Motor neuron (in vitro differentiated cells): ENCODE measurements at regions not wholly inside any gene's neighbourhood (a gene's known extent, or its start where the extent isn't known, plus 50 kb on each side); places are given as distances from the start of the nearest gene placed in this dataset.
A peak's percentile ranks its signal among the peaks of the same experiment; 100 is the strongest.

Source experiments
- ATAC-seq, 8 experiments: fragments of 200-7000 bp; cut with Tn5 transposase; replicated peaks in 6 of 8; 2 replicates each; pipeline ENCODE4 v1.8.0; 2021; ENCODE audit warnings: mild to moderate bottlenecking in 8 of 8, moderate library complexity in 8 of 8
- H3K27ac ChIP-seq, 2 donors: fragments of 250-450 bp; sonication (Bioruptor Pico); 2 replicates each; pipeline ENCODE4 v1.9.0; 2021; ENCODE audit warnings: antibody characterized with exemption in 2 of 2, mild to moderate bottlenecking in 2 of 2, moderate library complexity in 1 of 2
- H3K4me1 ChIP-seq, 2 donors: fragments of 250-450 bp; sonication (Bioruptor Pico); replicated peaks in 1 of 2; 2 replicates each; pipeline ENCODE4 v1.6.1; 2021; ENCODE audit warnings: antibody characterized with exemption in 2 of 2, mild to moderate bottlenecking in 2 of 2, moderate library complexity in 1 of 2
- H3K4me3 ChIP-seq, 5 donors: fragments of 250-450 bp; sonication (Bioruptor Pico); 2 replicates each; pipeline ENCODE4 v1.9.0; 2021; ENCODE audit warnings: antibody characterized with exemption in 5 of 5, mild to moderate bottlenecking in 5 of 5, moderate library complexity in 4 of 5
- WGBS, 10 experiments: fragments of 450-650 bp; shearing (Covaris generic); methylation state at CpG; one replicate each; pipeline ENCODE4 v1.0.0; 2022; 5-methylcytosine and 5-hydroxymethylcytosine counted together
- in situ Hi-C, 9 experiments: fragments of 400-800 bp; cut with MboI; loops; one replicate each; pipeline ENCODE4 v1.15.0; 2021; ENCODE audit warnings: low sequenced_read_pairs in 9 of 9, low pct_unique_long_range_greater_than_20kb in 2 of 9; ENCODE audit not compliant: unreplicated experiment in 9 of 9

DNA sequence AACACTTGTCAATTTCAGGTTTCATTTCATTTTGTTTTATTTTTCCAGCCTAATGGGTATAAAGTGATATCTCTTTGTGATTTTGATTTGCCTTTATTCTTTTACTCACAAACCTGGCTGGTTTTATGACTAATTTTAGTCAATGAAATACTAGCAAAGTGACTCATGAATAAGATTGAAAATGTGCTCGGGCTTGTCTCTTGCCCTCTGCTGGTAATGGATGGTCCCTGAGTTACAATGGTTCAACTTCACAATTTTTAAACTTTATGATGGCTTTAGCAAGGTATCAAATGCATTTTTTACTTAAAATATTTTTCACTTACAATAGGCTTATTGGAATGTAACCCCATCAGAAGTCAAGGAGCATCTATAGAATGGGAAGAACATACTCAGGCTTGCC is 431.4 kb upstream of the CCNG1 start:
- WGBS, 10 experiments, result 0 to 100% (median 50%) methylated on average over 1 of the region's 1 CpG; no CpG with 5 or more reads in 2 of the 10 experiments
- in situ Hi-C loops, result no loop called here
- ATAC-seq, result no peak
- Histone ChIP-seq H3K27ac (no peak overlapping the region), H3K4me3 (no peak overlapping the region), H3K4me1 (no peaks in the 10 kb centered on the region)

- WGBS, 10 experiments, result 0 to 93% (median 60%) methylated on average over 1 of the region's 1 CpG; no CpG with 5 or more reads in 2 of the 10 experiments
- no peak for ATAC-seq
- no peaks in the 10 kb centered on the region for H3K4me1 ChIP-seq
- no peak overlapping the region for H3K27ac ChIP-seq
- in situ Hi-C loops, result no loop called here
- H3K4me3 ChIP-seq, result no peak overlapping the region
These were observed 414.7 kb upstream of the CCNG1 start for GRCh38 chr5:163022582-163023128.

DNA sequence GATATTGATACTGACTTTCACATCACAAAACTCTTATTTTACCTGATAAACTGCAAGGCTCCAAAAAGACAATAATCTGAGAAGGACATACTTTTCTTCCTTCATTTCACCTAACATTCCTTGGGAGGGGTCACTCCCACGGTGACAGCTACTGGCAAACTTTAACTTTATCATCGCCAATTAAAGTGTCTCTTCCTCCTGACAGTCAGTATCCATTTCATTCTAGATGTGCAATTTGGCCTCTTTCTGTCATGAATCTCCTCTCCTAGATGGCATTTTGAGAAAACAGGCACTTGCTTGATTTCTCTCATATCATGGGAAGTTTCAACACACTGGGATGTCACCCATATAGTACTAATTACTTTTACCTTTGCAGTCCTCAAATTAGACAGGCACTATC is 413.5 kb upstream of the CCNG1 start:
- no peaks in the 10 kb centered on the region for H3K4me1 ChIP-seq
- 0 to 93% (median 75%) methylated on average over 1 to 2 of the region's 2 CpGs; no CpG with 5 or more reads in 1 of the 10 experiments for WGBS, 10 experiments
- H3K4me3 ChIP-seq, result no peak overlapping the region
- no peak for ATAC-seq
- in situ Hi-C loops, result no loop called here
- no peak overlapping the region for H3K27ac ChIP-seq

DNA sequence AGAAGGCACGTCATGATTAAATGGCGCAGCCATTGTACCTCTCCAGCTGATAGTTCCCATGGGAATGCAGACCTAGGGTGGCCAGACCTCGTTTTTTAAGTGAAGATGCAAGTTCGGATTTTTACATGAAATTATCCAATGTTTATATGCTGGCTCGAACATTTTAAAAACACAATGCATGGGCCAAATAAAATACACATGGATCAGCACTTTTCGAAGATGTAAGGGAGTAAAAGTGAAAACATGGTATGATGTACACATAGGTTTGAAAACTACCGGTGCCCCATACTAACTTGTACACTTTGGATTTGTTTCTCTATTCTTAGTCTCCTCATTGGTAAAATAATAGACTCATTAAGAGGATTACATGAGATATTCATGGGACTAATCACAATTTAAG is 412.5 kb upstream of the CCNG1 start:
- Histone ChIP-seq H3K4me3 (no peak overlapping the region), H3K27ac (no peak overlapping the region), H3K4me1 (no peaks in the 10 kb centered on the region)
- in situ Hi-C loops, result no loop called here
- no peak for ATAC-seq
- 8 to 96% (median 71%) methylated on average over 5 to 7 of the region's 7 CpGs for WGBS, 10 experiments

DNA sequence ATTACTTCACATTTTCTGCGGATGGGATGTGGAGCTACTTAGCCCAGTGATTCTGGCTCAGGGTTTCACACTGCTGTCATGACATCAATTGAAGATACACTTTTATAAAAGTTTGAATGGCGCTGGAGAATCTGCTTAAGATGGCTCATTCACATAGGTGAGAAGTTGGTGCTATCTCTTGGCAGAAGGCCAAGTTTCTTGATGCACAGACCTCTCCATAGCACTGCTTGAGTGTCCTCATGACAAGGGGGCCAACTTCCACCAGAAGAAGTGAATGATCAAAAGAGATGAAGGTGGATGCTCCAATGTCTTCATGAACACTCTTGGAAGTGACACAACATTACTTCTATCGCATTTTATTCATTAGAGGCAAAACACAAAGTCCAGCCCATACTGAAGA is 403.7 kb upstream of the CCNG1 start:
- H3K27ac ChIP-seq, result no peak overlapping the region
- H3K4me3 ChIP-seq, result no peak overlapping the region
- in situ Hi-C loops, result no loop called here
- no peaks in the 10 kb centered on the region for H3K4me1 ChIP-seq
- 0 to 100% (median 0%) methylated on average over 1 to 2 of the region's 3 CpGs; no CpG with 5 or more reads in 1 of the 10 experiments for WGBS, 10 experiments
- ATAC-seq, result no peak

- in situ Hi-C loops, result no loop called here
- H3K4me3 ChIP-seq, result no peak overlapping the region
- 67 to 100% methylated on average over 1 of the region's 1 CpG; no CpG with 5 or more reads in 8 of the 10 experiments for WGBS, 10 experiments
- ATAC-seq, result no peak
- no peaks in the 10 kb centered on the region for H3K4me1 ChIP-seq
- H3K27ac ChIP-seq, result no peak overlapping the region
These were observed 396.1 kb upstream of the CCNG1 start for GRCh38 chr5:163041254-163041653.

GRCh38 chr5:163079618-163080017 is 357.8 kb upstream of the CCNG1 start:
- no peak overlapping the region for H3K27ac ChIP-seq
- no peaks in the 10 kb centered on the region for H3K4me1 ChIP-seq
- H3K4me3 ChIP-seq, result no peak overlapping the region
- no peak for ATAC-seq
- in situ Hi-C loops, result no loop called here
- 17 to 100% (median 40%) methylated on average over 1 to 3 of the region's 3 CpGs; no CpG with 5 or more reads in 1 of the 10 experiments for WGBS, 10 experiments

GRCh38 chr5:163089230-163089629 is 348.2 kb upstream of the CCNG1 start:
- WGBS, 10 experiments, result 0 to 8% (median 0%) methylated on average over 1 of the region's 1 CpG; no CpG with 5 or more reads in 6 of the 10 experiments
- H3K4me3 ChIP-seq, result no peak overlapping the region
- peaks cover 9 to 10% of the 10 kb centered on the region in 2 donors for H3K4me1 ChIP-seq
- H3K27ac ChIP-seq, result no peak overlapping the region
- peak in 5 of 8 experiments; percentile 64 to 93 (median 70) for ATAC-seq
- in situ Hi-C loops, result no loop called here

DNA sequence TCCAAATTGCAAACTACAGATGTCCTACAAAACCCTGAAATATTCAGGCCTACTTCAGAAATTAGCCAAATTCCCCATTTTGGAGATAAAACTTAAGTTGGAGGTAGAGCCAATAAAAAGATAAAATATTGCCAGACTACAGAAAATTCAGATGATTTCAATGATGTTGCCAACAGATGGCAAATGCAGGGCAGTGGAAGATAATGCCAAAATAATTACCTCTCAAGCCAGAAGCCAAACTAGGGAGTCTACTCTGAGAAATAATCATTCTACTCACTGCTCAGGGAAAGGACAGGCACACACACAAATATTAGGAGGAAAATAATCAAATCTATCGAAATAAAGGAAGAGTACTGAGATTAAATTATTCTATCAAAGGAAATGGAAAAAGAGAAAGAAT is 347.5 kb upstream of the CCNG1 start:
- 0 to 100% (median 60%) methylated on average over 1 of the region's 1 CpG; no CpG with 5 or more reads in 1 of the 10 experiments for WGBS, 10 experiments
- Histone ChIP-seq H3K4me1 (peaks cover 9 to 10% of the 10 kb centered on the region in 2 donors), H3K27ac (no peak overlapping the region), H3K4me3 (no peak overlapping the region)
- in situ Hi-C loops, result no loop called here
- no peak for ATAC-seq

DNA sequence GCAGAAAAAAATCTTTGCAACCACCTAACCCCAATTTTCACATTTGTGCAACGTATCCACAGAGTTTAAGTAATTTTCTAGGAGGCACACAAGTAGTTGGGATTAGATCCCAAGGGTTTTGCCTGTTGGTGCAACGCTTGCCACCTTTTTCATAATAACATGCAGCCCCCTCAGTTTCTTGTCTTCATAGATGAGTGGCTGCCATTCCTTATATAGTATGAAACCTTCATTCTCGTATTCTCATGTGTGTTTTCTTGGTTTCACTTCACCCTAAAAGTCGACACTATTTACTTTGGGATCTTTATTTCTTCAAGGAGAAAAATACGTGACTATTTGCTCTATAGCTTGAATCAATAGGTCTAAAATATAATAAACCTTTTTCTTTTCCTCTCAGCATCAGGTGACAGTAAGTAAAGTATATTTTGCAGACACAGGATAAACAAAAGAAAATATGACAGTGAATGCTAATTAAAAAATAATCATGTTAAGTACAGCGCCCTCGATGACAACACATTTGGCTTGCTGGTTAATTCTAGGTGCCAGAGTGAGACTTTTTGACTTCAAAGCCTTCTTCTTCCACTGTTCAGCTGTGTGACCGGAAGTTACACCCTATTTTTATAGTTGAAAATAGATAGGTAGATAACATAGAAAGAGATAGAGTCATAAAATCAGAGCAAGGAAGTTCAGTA is 342.8 kb upstream of the CCNG1 start:
- ATAC-seq, result no peak
- Histone ChIP-seq H3K27ac (no peak overlapping the region), H3K4me1 (no peaks in the 10 kb centered on the region), H3K4me3 (no peak overlapping the region)
- in situ Hi-C loops, result no loop called here
- 3 to 68% (median 51%) methylated on average over 4 to 8 of the region's 8 CpGs for WGBS, 10 experiments

DNA sequence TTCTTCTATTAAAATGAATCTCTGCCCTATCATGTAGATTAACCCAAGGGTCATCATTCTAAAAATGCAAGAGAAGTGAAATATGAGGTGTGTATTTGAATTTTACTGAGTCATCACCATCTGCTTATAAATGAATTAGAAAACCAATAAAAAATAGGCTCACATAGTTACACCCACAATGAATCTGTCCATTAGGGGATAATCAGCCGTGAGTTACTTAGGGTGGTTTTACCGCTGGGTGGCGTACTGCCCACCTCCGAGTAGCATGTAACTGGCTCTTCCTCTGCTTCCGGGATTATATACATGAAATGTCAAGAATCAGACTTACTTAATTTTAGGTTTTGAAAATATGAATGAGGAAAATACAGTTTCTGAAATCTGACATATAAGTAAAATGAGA is 332.9 kb upstream of the CCNG1 start:
- Histone ChIP-seq H3K27ac (no peak overlapping the region), H3K4me1 (no peaks in the 10 kb centered on the region), H3K4me3 (no peak overlapping the region)
- peak in 6 of 8 experiments; percentile 13 to 68 (median 54) for ATAC-seq
- 7 to 100% (median 38%) methylated on average over 1 to 5 of the region's 5 CpGs; no CpG with 5 or more reads in 1 of the 10 experiments for WGBS, 10 experiments
- in situ Hi-C loops, result no loop called here

DNA sequence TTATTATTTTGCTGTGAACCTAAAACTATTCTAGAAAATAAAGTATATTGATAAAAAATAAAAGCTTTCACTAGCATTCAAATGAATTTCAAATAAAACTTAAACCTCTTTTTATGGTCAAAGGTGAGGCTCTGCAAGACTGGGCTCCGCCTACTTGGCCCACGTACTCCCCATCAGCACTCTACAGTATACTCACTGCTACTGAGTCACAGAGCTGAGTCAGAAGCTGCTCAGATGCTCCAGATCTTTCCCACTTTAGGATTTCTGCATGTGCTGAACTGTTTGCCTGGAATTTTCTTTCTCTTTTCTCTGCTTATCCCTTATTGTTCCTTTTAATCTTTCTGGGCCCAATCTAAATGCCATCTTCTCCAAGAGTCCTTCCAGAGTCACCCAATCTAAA is 331.9 kb upstream of the CCNG1 start:
- no peak for ATAC-seq
- Histone ChIP-seq H3K27ac (no peak overlapping the region), H3K4me3 (no peak overlapping the region), H3K4me1 (no peaks in the 10 kb centered on the region)
- in situ Hi-C loops, result no loop called here
- WGBS, 10 experiments, result 4 to 100% (median 83%) methylated on average over 1 to 2 of the region's 2 CpGs; no CpG with 5 or more reads in 4 of the 10 experiments

- Histone ChIP-seq H3K4me1 (no peaks in the 10 kb centered on the region), H3K4me3 (no peak overlapping the region), H3K27ac (no peak overlapping the region)
- 0 to 100% (median 93%) methylated on average over 1 of the region's 1 CpG; no CpG with 5 or more reads in 1 of the 10 experiments for WGBS, 10 experiments
- in situ Hi-C loops, result no loop called here
- ATAC-seq, result no peak
These were observed 331.3 kb upstream of the CCNG1 start for GRCh38 chr5:163106098-163106497.

DNA sequence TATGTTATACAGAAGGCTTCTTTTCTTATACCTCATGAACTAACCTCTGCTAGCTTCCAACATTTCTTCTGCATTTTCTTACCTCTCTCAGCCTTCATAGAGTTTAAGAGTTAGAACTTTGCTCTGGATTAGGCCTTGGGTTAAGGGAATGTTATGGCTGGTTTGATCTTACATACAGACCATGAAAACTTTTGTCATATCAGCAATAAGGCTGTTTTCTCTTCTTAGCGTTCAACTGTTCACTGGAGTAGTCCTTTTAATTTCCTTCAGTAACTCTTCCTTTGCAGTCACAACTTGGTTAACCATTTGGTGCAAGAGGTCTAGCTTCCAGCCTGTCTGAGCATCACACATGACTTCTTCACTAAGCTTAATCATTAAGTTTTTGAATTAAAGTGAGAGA is 329.0 kb upstream of the CCNG1 start:
- H3K4me3 ChIP-seq, result no peak overlapping the region
- no peaks in the 10 kb centered on the region for H3K4me1 ChIP-seq
- no peak overlapping the region for H3K27ac ChIP-seq
- ATAC-seq, result no peak
- in situ Hi-C loops, result no loop called here
- 0 to 100% (median 83%) methylated on average over 1 of the region's 1 CpG; no CpG with 5 or more reads in 2 of the 10 experiments for WGBS, 10 experiments
